ENCODE measurements at regions not wholly inside any gene's neighbourhood (a gene's known extent, or its start where the extent isn't known, plus 50 kb on each side); places are given as distances from the start of the nearest gene placed in this dataset.

DNA sequence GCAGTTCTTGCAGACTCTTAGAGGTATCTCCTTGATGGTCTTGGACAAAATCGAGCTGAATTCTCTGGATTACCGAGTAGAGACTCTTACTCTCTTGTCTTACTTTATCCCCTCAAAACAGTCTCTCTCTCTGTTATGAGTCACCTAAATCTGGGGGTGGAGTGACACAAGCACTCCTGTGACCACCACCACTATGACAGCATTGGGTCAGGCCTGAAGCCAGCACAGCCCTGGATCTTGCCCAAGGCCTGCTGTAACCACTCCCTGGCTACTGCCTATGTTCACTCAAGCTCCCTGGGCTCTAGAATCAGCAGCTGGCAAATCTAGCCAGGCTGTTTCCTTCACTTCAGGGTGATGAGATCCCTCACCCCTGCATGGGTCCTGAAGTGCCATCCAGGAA lies 662.5 kb downstream of the LUZP2 start:
- no peak overlapping the region for H2AFZ ChIP-seq (ENCODE audit: low read length, unreplicated experiment)
- H3K27me3 ChIP-seq (ENCODE audit: insufficient read depth, low read length) = no peaks in the 10 kb centered on the region

GRCh38 chr11:25163421-25163820 lies 666.6 kb downstream of the LUZP2 start:
- Histone ChIP-seq H3K79me2 (ENCODE audit: control insufficient read depth, insufficient read depth, low read length, unreplicated experiment) (no peaks in the 10 kb centered on the region), H3K27ac (ENCODE audit: low read depth, low read length) (no peak overlapping the region)

More for the DNA sequence above, 662.5 kb downstream of the LUZP2 start:
- H3K79me2 ChIP-seq (ENCODE audit: control insufficient read depth, insufficient read depth, low read length, unreplicated experiment) = no peaks in the 10 kb centered on the region
- H3K4me1 ChIP-seq (ENCODE audit: control insufficient read depth, insufficient read depth, low read length, unreplicated experiment) = no peaks in the 10 kb centered on the region
- no peak overlapping the region for H3K27ac ChIP-seq (ENCODE audit: low read depth, low read length)
- no peaks in the 10 kb centered on the region for H3K36me3 ChIP-seq (ENCODE audit: insufficient read depth, low read length)
- no peak overlapping the region for H3K4me3 ChIP-seq (ENCODE audit: low read depth, low read length)

DNA sequence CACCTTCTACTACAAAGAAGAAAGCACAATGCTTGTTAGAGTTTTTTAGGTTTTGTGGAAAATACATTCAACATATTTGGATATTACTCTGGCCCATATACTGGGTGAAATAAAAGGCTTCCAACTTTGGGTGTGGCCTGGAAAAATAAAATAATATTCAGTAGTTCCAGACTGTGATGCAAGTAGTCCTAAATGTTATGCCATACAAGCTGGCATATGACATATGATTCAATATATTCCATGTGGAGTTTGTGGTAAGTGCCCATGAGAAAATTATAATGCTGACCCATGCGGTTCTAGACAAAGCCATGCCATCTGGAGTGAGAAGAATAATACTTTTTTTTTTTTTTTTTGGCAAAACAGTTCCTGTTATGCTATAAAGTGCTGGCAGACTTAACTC lies 683.3 kb downstream of the LUZP2 start:
- Histone ChIP-seq H3K36me3 (ENCODE audit: insufficient read depth, low read length) (no peaks in the 10 kb centered on the region), H3K4me3 (ENCODE audit: low read depth, low read length) (no peak overlapping the region), H3K27me3 (ENCODE audit: insufficient read depth, low read length) (no peaks in the 10 kb centered on the region), H3K79me2 (ENCODE audit: control insufficient read depth, insufficient read depth, low read length, unreplicated experiment) (no peaks in the 10 kb centered on the region), H2AFZ (ENCODE audit: low read length, unreplicated experiment) (no peak overlapping the region), H3K4me1 (ENCODE audit: control insufficient read depth, insufficient read depth, low read length, unreplicated experiment) (no peaks in the 10 kb centered on the region), H3K27ac (ENCODE audit: low read depth, low read length) (no peak overlapping the region)

More at GRCh38 chr11:25163421-25163820, 666.6 kb downstream of the LUZP2 start:
- H3K4me1 ChIP-seq (ENCODE audit: control insufficient read depth, insufficient read depth, low read length, unreplicated experiment) = no peaks in the 10 kb centered on the region
- no peak overlapping the region for H3K4me3 ChIP-seq (ENCODE audit: low read depth, low read length)
- no peaks in the 10 kb centered on the region for H3K27me3 ChIP-seq (ENCODE audit: insufficient read depth, low read length)
- H3K36me3 ChIP-seq (ENCODE audit: insufficient read depth, low read length) = no peaks in the 10 kb centered on the region
- H2AFZ ChIP-seq (ENCODE audit: low read length, unreplicated experiment) = no peak overlapping the region

DNA sequence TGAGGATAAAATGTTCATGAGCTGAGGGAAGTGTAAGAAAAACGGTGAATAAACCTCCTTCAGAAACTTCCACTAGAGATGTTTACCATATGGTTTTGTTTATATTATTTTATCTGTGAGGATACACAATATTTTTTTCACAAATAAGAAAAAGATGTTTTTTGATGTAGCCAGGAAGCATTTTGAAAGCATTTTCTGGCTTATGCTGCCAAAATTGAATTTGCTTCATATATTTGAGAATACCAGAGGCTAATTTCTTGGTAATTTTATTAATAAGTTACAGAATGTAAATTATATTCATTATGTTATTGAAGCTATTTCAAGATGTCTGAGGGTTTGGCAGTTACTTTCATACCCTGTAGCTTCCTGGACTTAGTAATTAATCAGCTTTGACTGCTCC lies 686.6 kb downstream of the LUZP2 start:
- Histone ChIP-seq H3K27ac (ENCODE audit: low read depth, low read length) (no peak overlapping the region), H3K27me3 (ENCODE audit: insufficient read depth, low read length) (no peaks in the 10 kb centered on the region), H3K4me3 (ENCODE audit: low read depth, low read length) (no peak overlapping the region), H3K36me3 (ENCODE audit: insufficient read depth, low read length) (no peaks in the 10 kb centered on the region), H2AFZ (ENCODE audit: low read length, unreplicated experiment) (no peak overlapping the region), H3K79me2 (ENCODE audit: control insufficient read depth, insufficient read depth, low read length, unreplicated experiment) (no peaks in the 10 kb centered on the region), H3K4me1 (ENCODE audit: control insufficient read depth, insufficient read depth, low read length, unreplicated experiment) (no peaks in the 10 kb centered on the region)

DNA sequence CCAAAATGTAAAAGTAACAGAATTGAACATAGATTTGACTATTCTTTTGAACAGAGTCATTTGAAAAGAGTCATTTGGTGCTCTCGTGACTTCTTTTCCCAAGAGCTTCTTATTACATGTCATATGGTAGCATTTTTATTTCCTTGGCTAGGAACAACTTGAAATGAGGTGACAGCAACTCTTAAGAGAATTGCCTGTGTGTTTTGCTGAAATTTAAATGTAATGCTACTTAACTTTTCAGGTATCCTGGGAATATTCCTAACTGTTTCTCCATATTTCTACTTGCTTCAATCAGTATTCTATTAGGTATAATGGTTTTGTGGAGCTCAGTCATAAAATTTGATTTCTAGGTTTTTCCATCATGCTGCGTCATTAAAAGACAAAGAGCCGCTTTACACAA lies 700.7 kb downstream of the LUZP2 start:
- H3K27ac ChIP-seq (ENCODE audit: low read depth, low read length) = no peak overlapping the region
- no peaks in the 10 kb centered on the region for H3K36me3 ChIP-seq (ENCODE audit: insufficient read depth, low read length)
- H3K27me3 ChIP-seq (ENCODE audit: insufficient read depth, low read length) = no peaks in the 10 kb centered on the region
- H2AFZ ChIP-seq (ENCODE audit: low read length, unreplicated experiment) = no peak overlapping the region
- H3K4me1 ChIP-seq (ENCODE audit: control insufficient read depth, insufficient read depth, low read length, unreplicated experiment) = no peaks in the 10 kb centered on the region
- no peak overlapping the region for H3K4me3 ChIP-seq (ENCODE audit: low read depth, low read length)
- no peaks in the 10 kb centered on the region for H3K79me2 ChIP-seq (ENCODE audit: control insufficient read depth, insufficient read depth, low read length, unreplicated experiment)

- H3K4me3 ChIP-seq (ENCODE audit: low read depth, low read length) = no peak overlapping the region
- no peaks in the 10 kb centered on the region for H3K79me2 ChIP-seq (ENCODE audit: control insufficient read depth, insufficient read depth, low read length, unreplicated experiment)
- no peaks in the 10 kb centered on the region for H3K4me1 ChIP-seq (ENCODE audit: control insufficient read depth, insufficient read depth, low read length, unreplicated experiment)
- H2AFZ ChIP-seq (ENCODE audit: low read length, unreplicated experiment) = no peak overlapping the region
- H3K36me3 ChIP-seq (ENCODE audit: insufficient read depth, low read length) = no peaks in the 10 kb centered on the region
- no peak overlapping the region for H3K27ac ChIP-seq (ENCODE audit: low read depth, low read length)
- no peaks in the 10 kb centered on the region for H3K27me3 ChIP-seq (ENCODE audit: insufficient read depth, low read length)
These were observed 701.9 kb downstream of the LUZP2 start for GRCh38 chr11:25198704-25199103.

DNA sequence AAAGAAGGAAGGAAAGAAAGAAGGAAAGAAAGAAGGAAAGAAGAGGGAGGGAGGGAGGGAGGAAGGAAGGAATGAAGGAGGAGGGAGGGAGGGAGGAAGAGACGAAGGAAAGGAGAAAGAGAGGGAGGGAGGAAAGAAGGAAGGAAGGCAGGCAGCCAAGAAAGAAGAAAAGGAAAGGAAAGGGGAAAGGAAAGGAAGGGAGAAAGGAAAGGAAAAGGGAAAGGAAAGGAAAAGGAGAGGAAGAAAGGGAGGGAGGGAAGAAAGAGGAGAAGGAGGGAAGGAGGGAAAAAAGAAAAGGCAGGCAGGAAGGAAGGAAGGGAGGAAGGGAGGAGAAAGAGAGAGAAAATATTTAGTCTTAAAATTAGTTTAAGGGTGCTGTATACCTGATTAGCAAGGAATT lies 704.1 kb downstream of the LUZP2 start:
- H2AFZ ChIP-seq (ENCODE audit: low read length, unreplicated experiment) = no peak overlapping the region
- H3K4me3 ChIP-seq (ENCODE audit: low read depth, low read length) = no peak overlapping the region
- H3K27ac ChIP-seq (ENCODE audit: low read depth, low read length) = no peak overlapping the region
- no peaks in the 10 kb centered on the region for H3K36me3 ChIP-seq (ENCODE audit: insufficient read depth, low read length)
- no peaks in the 10 kb centered on the region for H3K4me1 ChIP-seq (ENCODE audit: control insufficient read depth, insufficient read depth, low read length, unreplicated experiment)
- no peaks in the 10 kb centered on the region for H3K27me3 ChIP-seq (ENCODE audit: insufficient read depth, low read length)
- no peaks in the 10 kb centered on the region for H3K79me2 ChIP-seq (ENCODE audit: control insufficient read depth, insufficient read depth, low read length, unreplicated experiment)

DNA sequence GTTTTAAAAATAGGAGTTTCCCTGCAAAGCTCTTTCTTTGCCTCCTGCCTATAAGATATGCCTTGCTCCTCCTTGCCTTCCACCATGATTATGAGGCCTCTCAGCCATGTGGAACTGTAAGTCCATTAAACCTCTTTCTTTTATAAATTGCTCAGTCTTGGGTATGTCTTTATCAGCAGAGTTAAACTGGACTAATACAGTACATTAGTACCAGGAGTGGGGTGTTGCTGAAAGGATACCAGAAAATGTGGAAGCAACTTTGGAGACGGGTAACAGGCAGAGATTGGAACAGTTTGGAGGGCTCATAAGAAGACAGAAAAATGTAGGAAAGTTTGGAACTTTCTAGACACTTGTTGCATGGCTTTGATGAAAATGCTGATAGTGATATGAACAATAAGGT lies 709.9 kb downstream of the LUZP2 start:
- Histone ChIP-seq H3K27me3 (ENCODE audit: insufficient read depth, low read length) (no peaks in the 10 kb centered on the region), H3K27ac (ENCODE audit: low read depth, low read length) (no peak overlapping the region), H3K4me3 (ENCODE audit: low read depth, low read length) (no peak overlapping the region), H2AFZ (ENCODE audit: low read length, unreplicated experiment) (no peak overlapping the region), H3K79me2 (ENCODE audit: control insufficient read depth, insufficient read depth, low read length, unreplicated experiment) (no peaks in the 10 kb centered on the region), H3K4me1 (ENCODE audit: control insufficient read depth, insufficient read depth, low read length, unreplicated experiment) (no peaks in the 10 kb centered on the region), H3K36me3 (ENCODE audit: insufficient read depth, low read length) (no peaks in the 10 kb centered on the region)

DNA sequence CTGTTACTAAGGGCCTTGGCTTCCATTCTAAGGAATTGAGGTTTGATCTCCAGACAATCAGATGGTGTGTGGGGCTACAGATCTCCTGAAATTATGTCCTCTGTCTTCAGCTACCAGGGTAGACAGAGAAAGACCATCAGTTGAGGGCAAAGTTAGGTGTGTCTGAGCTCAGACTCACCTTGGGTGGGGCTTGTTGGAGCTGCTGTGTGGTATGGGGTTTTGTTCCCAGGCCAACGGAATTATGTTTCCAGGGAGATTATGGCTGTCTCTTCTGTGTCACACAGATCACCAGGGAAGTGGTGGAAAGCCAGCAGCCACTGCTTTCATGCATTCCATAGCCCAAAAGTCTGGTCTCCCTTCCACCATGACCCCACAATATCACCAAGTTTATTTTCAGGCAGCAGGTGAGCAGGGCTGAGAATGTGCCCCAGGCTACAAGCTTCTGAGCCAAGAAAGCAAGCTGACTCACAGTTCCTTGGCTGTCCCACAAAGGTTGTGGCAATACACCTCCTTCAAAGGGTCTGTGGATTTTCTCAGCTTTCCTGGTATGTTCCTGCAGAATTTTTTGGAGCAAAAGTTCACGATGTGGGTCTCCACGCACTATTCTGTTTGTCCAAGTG lies 714.9 kb downstream of the LUZP2 start:
- no peaks in the 10 kb centered on the region for H3K79me2 ChIP-seq (ENCODE audit: control insufficient read depth, insufficient read depth, low read length, unreplicated experiment)
- H3K27me3 ChIP-seq (ENCODE audit: insufficient read depth, low read length) = no peaks in the 10 kb centered on the region
- H3K4me1 ChIP-seq (ENCODE audit: control insufficient read depth, insufficient read depth, low read length, unreplicated experiment) = no peaks in the 10 kb centered on the region
- no peak overlapping the region for H3K4me3 ChIP-seq (ENCODE audit: low read depth, low read length)
- no peaks in the 10 kb centered on the region for H3K36me3 ChIP-seq (ENCODE audit: insufficient read depth, low read length)
- H2AFZ ChIP-seq (ENCODE audit: low read length, unreplicated experiment) = no peak overlapping the region
- H3K27ac ChIP-seq (ENCODE audit: low read depth, low read length) = no peak overlapping the region

DNA sequence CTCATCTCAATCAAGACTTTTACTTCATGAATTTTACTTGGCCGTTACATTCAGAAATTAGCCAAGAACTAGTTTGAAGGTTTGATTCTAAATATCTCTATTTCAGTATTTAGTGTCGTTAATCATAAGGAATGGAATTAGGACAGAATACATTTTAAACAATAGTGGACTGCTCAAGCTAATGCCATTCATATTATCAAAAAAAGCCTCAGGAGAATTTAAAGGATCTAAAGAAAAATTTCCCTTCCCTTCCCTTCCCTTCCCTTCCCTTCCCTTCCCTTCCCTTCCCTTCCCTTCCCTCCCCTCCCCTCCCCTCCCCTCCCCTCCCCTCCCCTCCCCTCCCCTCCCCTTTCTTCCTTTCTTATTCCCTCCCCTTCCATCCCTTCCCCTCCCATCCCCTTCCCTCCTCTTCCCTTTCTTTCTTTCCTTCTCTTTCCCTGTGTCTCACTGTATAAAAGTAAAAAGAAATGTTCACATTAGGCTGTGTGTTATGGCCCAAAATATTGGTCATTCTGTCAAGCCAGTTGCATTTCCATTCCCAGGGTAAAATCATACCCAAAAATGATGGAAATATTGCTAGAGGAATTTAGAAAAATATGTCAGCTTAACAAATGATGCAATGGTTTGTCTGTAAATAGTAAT lies 717.8 kb downstream of the LUZP2 start:
- no peak overlapping the region for H2AFZ ChIP-seq (ENCODE audit: low read length, unreplicated experiment)
- no peaks in the 10 kb centered on the region for H3K4me1 ChIP-seq (ENCODE audit: control insufficient read depth, insufficient read depth, low read length, unreplicated experiment)
- no peaks in the 10 kb centered on the region for H3K79me2 ChIP-seq (ENCODE audit: control insufficient read depth, insufficient read depth, low read length, unreplicated experiment)
- no peak overlapping the region for H3K4me3 ChIP-seq (ENCODE audit: low read depth, low read length)
- H3K27ac ChIP-seq (ENCODE audit: low read depth, low read length) = no peak overlapping the region
- H3K27me3 ChIP-seq (ENCODE audit: insufficient read depth, low read length) = no peaks in the 10 kb centered on the region
- H3K36me3 ChIP-seq (ENCODE audit: insufficient read depth, low read length) = no peaks in the 10 kb centered on the region

DNA sequence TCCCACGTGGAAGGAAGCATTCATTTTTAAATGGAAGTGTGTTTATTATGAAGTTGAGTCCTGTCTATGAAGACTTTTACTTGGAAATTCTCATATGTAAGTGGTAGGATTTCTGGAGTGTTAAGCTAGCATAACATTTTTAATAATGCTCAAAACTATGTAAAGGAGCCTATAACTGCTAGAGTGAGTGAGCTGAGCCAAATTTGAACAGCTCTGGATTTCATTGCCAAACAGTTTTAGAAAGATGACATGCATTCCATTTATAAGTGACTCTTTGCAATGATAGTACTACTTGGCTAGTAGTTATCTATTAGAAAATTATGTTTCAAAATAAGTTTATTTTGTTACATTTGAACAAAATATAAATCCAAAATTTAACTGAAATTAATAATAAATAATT lies 721.2 kb downstream of the LUZP2 start:
- H3K4me3 ChIP-seq (ENCODE audit: low read depth, low read length) = no peak overlapping the region
- no peaks in the 10 kb centered on the region for H3K36me3 ChIP-seq (ENCODE audit: insufficient read depth, low read length)
- no peak overlapping the region for H2AFZ ChIP-seq (ENCODE audit: low read length, unreplicated experiment)
- H3K27ac ChIP-seq (ENCODE audit: low read depth, low read length) = no peak overlapping the region
- no peaks in the 10 kb centered on the region for H3K79me2 ChIP-seq (ENCODE audit: control insufficient read depth, insufficient read depth, low read length, unreplicated experiment)
- H3K27me3 ChIP-seq (ENCODE audit: insufficient read depth, low read length) = no peaks in the 10 kb centered on the region
- H3K4me1 ChIP-seq (ENCODE audit: control insufficient read depth, insufficient read depth, low read length, unreplicated experiment) = no peaks in the 10 kb centered on the region
